Gastroesophageal sphincter (tissue), 3 donors: ENCODE measurements at regions not wholly inside any gene's neighbourhood (a gene's known extent, or its start where the extent isn't known, plus 50 kb on each side); places are given as distances from the start of the nearest gene placed in this dataset.

Experiments
- POLR2A ChIP-seq, 2 donors: fragments of 450-650 bp; IDR thresholded peaks; one replicate each; pipeline ENCODE4 v1.6.1; 2017; ENCODE audit warnings: antibody characterized with exemption in 2 of 2, mild to moderate bottlenecking in 2 of 2, moderate library complexity in 1 of 2
- POLR2AphosphoS5 ChIP-seq: sonication (generic); formaldehyde crosslinking; IDR thresholded peaks from one replicate; pipeline ENCODE4 v1.6.1; 2017; ENCODE audit warnings: antibody characterized with exemption
- TF ChIP-seq, protein P1 (sequence below), 4 experiments: fragments of 200-600 bp in 2 of 4; fragments of 450-650 bp in 2 of 4; sonication (generic) in 1 of 4; IDR thresholded peaks; one replicate each; pipeline ENCODE4 v1.5.1; 2017 to 2019; ENCODE audit warnings: antibody characterized with exemption in 4 of 4, mild to moderate bottlenecking in 2 of 4, moderate library complexity in 2 of 4

- TF ChIP-seq, protein P1, sequence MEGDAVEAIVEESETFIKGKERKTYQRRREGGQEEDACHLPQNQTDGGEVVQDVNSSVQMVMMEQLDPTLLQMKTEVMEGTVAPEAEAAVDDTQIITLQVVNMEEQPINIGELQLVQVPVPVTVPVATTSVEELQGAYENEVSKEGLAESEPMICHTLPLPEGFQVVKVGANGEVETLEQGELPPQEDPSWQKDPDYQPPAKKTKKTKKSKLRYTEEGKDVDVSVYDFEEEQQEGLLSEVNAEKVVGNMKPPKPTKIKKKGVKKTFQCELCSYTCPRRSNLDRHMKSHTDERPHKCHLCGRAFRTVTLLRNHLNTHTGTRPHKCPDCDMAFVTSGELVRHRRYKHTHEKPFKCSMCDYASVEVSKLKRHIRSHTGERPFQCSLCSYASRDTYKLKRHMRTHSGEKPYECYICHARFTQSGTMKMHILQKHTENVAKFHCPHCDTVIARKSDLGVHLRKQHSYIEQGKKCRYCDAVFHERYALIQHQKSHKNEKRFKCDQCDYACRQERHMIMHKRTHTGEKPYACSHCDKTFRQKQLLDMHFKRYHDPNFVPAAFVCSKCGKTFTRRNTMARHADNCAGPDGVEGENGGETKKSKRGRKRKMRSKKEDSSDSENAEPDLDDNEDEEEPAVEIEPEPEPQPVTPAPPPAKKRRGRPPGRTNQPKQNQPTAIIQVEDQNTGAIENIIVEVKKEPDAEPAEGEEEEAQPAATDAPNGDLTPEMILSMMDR (IDR thresholded peaks at IDR 0.05): no peak
- TF ChIP-seq POLR2AphosphoS5: no peak
- TF ChIP-seq POLR2A (IDR thresholded peaks at IDR 0.05): no peak
These were observed 338.5 kb upstream of the SOX5 start for GRCh38 chr12:24287963-24288362.
